ENCODE measurements at regions not wholly inside any gene's neighbourhood (a gene's known extent, or its start where the extent isn't known, plus 50 kb on each side); places are given as distances from the start of the nearest gene placed in this dataset.
A peak's percentile ranks its signal among the peaks of the same experiment; 100 is the strongest.

GRCh38 chr6:138572167-138572875 lies 73.0 kb upstream of the NHSL1 start:
- CTCF ChIA-PET = no interaction called here

GRCh38 chr6:138572885-138573284 lies 73.6 kb upstream of the NHSL1 start:
- no peaks in the 10 kb centered on the region for H3K9me2 ChIP-seq (ENCODE audit: insufficient read depth)
- no peaks in the 10 kb centered on the region for H3K9me3 ChIP-seq (ENCODE audit: control insufficient read depth in 1 of 2, insufficient read depth in 1 of 2, low read depth in 1 of 2, low read length in 2 of 2)
- no peaks in the 10 kb centered on the region for H3K4me1 ChIP-seq (ENCODE audit: control insufficient read depth in 1 of 2, insufficient read depth in 2 of 2, low read length in 2 of 2)
- H3K4me3 ChIP-seq (replicated peaks in 1 of 2; ENCODE audit: low read depth in 1 of 2, low read length in 2 of 2) = no peak overlapping the region
- intact Hi-C loops (cut with micrococcal nuclease) = no loop called here
- DNase-seq (ENCODE audit: low read depth, low spot score) (no peak), ATAC-seq (no peak)
- H4K20me1 ChIP-seq (ENCODE audit: insufficient read depth) = no peaks in the 10 kb centered on the region
- TF ChIP-seq CTCF (IDR thresholded peaks at IDR 0.05 in 2 of 3, conservative IDR thresholded peaks at IDR 0.05 in 1 of 3; ENCODE audit: borderline replicate concordance in 1 of 3, insufficient read depth in 1 of 3, low read depth in 2 of 3, low read length in 2 of 3) (no peak), RAD21 (IDR thresholded peaks at IDR 0.05; ENCODE audit: low read depth) (no peak), CEBPB (IDR thresholded peaks at IDR 0.05; ENCODE audit: low read depth) (no peak), ELF1 (IDR thresholded peaks at IDR 0.05; ENCODE audit: borderline replicate concordance, low read depth) (no peak), CBX3 (IDR thresholded peaks at IDR 0.05; ENCODE audit: low read depth) (no peak), ZFX (IDR thresholded peaks at IDR 0.05) (no peak), YY1 (IDR thresholded peaks at IDR 0.05; ENCODE audit: extremely low read depth, insufficient replicate concordance, low read depth, low read length) (no peak), MAX (IDR thresholded peaks at IDR 0.05) (no peak), POLR2AphosphoS5 (IDR thresholded peaks at IDR 0.05; ENCODE audit: low read depth, low read length) (no peak), EZH2 (IDR thresholded peaks at IDR 0.05) (no peak), ZNF274 (IDR thresholded peaks at IDR 0.05; ENCODE audit: low read depth, low read length) (no peak), ZBTB33 (IDR thresholded peaks at IDR 0.05; ENCODE audit: extremely low read depth, insufficient replicate concordance, low read length) (no peak)
- H3K27me3 ChIP-seq (ENCODE audit: insufficient read depth, low read length) = no peaks in the 10 kb centered on the region
- BruUV-seq (replicated peaks) = no TSS peak
- no peak overlapping the region for H3K27ac ChIP-seq (ENCODE audit: low read depth, low read length)
- no peak overlapping the region for H3K4me2 ChIP-seq (ENCODE audit: low read length)
- H3K36me3 ChIP-seq (ENCODE audit: control insufficient read depth in 1 of 2, insufficient read depth in 2 of 2, low read length in 2 of 2) = no peaks in the 10 kb centered on the region
- RAD21 ChIA-PET (ENCODE audit: low non-redundant PET in 1 of 2, low total read pairs in 2 of 2, uncharacterized antibody in 2 of 2, unreplicated experiment in 2 of 2) = no interaction called here
- H3K9ac ChIP-seq (ENCODE audit: low read length) = no peak overlapping the region
- H2AFZ ChIP-seq (ENCODE audit: low read depth, low read length, poor library complexity, severe bottlenecking) = no peak overlapping the region
- POLR2A ChIA-PET = no interaction called here
- H3K79me2 ChIP-seq (ENCODE audit: insufficient read depth, low read length) = no peaks in the 10 kb centered on the region
- CTCF ChIA-PET = no interaction called here

More at GRCh38 chr6:138572167-138572875, 73.0 kb upstream of the NHSL1 start:
- H3K27ac ChIP-seq (ENCODE audit: low read depth, low read length) = no peak overlapping the region
- H3K4me2 ChIP-seq (ENCODE audit: low read length) = no peak overlapping the region
- H3K36me3 ChIP-seq (ENCODE audit: control insufficient read depth in 1 of 2, insufficient read depth in 2 of 2, low read length in 2 of 2) = no peaks in the 10 kb centered on the region
- intact Hi-C loops (cut with micrococcal nuclease) = no loop called here
- no peak overlapping the region for H3K4me3 ChIP-seq (replicated peaks in 1 of 2; ENCODE audit: low read depth in 1 of 2, low read length in 2 of 2)
- no peaks in the 10 kb centered on the region for H3K9me2 ChIP-seq (ENCODE audit: insufficient read depth)
- no peak overlapping the region for H3K9ac ChIP-seq (ENCODE audit: low read length)
- no peaks in the 10 kb centered on the region for H3K79me2 ChIP-seq (ENCODE audit: insufficient read depth, low read length)
- ChIA-PET RAD21 (ENCODE audit: low non-redundant PET in 1 of 2, low total read pairs in 2 of 2, uncharacterized antibody in 2 of 2, unreplicated experiment in 2 of 2) (no interaction called here), POLR2A (no interaction called here)
- no TSS peak for BruUV-seq (replicated peaks)
- no peaks in the 10 kb centered on the region for H3K4me1 ChIP-seq (ENCODE audit: control insufficient read depth in 1 of 2, insufficient read depth in 2 of 2, low read length in 2 of 2)
- DNase-seq (ENCODE audit: low read depth, low spot score) (no peak), ATAC-seq (peak; percentile 27; the same call in 1 of the 2 replicates)
- no peaks in the 10 kb centered on the region for H3K27me3 ChIP-seq (ENCODE audit: insufficient read depth, low read length)
- no peak overlapping the region for H2AFZ ChIP-seq (ENCODE audit: low read depth, low read length, poor library complexity, severe bottlenecking)
- no peaks in the 10 kb centered on the region for H3K9me3 ChIP-seq (ENCODE audit: control insufficient read depth in 1 of 2, insufficient read depth in 1 of 2, low read depth in 1 of 2, low read length in 2 of 2)
- no peaks in the 10 kb centered on the region for H4K20me1 ChIP-seq (ENCODE audit: insufficient read depth)
- TF ChIP-seq CEBPB (IDR thresholded peaks at IDR 0.05; ENCODE audit: low read depth) = no peak
- no peak for TF ChIP-seq POLR2A (IDR thresholded peaks at IDR 0.05; ENCODE audit: borderline replicate concordance, extremely low read depth, insufficient read depth, insufficient read length)
